Endodermal cell (in vitro differentiated cells): ENCODE measurements at regions not wholly inside any gene's neighbourhood (a gene's known extent, or its start where the extent isn't known, plus 50 kb on each side); places are given as distances from the start of the nearest gene placed in this dataset.

Experiments used
- DNase-seq: peaks from one replicate; pipeline ENCODE4 v3.0.0-alpha.2; 2017
- H3K27ac ChIP-seq: 2 replicates; pipeline ENCODE4 v1.5.1; 2013; ENCODE audit warnings: mild to moderate bottlenecking, low read depth, low read length, moderate library complexity
- H3K27me3 ChIP-seq: 2 replicates; pipeline ENCODE4 v1.6.1; 2013; ENCODE audit warnings: mild to moderate bottlenecking, low read length, moderate library complexity; ENCODE audit not compliant: insufficient read depth, control insufficient read depth, poor library complexity, severe bottlenecking
- H3K36me3 ChIP-seq: 2 replicates; pipeline ENCODE4 v1.7.0; 2013; ENCODE audit warnings: mild to moderate bottlenecking, low read length, moderate library complexity; ENCODE audit not compliant: control insufficient read depth, insufficient read depth
- H3K4me1 ChIP-seq: one replicate; pipeline ENCODE4 v1.7.0; 2013; ENCODE audit warnings: low read length; ENCODE audit not compliant: control insufficient read depth, insufficient read depth
- H3K4me3 ChIP-seq: 2 replicates; pipeline ENCODE4 v1.5.1; 2013; ENCODE audit warnings: mild to moderate bottlenecking, low read length, moderate library complexity
- H3K9ac ChIP-seq: 2 replicates; pipeline ENCODE4 v1.6.1; 2013; ENCODE audit warnings: mild to moderate bottlenecking, low read length, moderate library complexity; ENCODE audit not compliant: poor library complexity, severe bottlenecking; ENCODE audit errors: extremely low read depth
- H3K9me3 ChIP-seq: 2 replicates; pipeline ENCODE4 v1.6.1; 2013; ENCODE audit warnings: mild to moderate bottlenecking, low read length, moderate library complexity; ENCODE audit not compliant: control insufficient read depth
- H3K27ac Mint-ChIP-seq: 2 replicates; pipeline ENCODE4 v1.8.0; 2020; ENCODE audit warnings: mixed read lengths
- H3K27me3 Mint-ChIP-seq: 2 replicates; pipeline ENCODE4 v1.8.0; 2021; ENCODE audit warnings: mild to moderate bottlenecking, mixed read lengths; ENCODE audit not compliant: insufficient read depth
- H3K36me3 Mint-ChIP-seq: 2 replicates; pipeline ENCODE4 v1.8.0; 2020; ENCODE audit warnings: low read depth, mixed read lengths
- H3K4me1 Mint-ChIP-seq: 2 replicates; pipeline ENCODE4 v1.8.0; 2020; ENCODE audit warnings: mixed read lengths
- H3K4me3 Mint-ChIP-seq: 2 replicates; pipeline ENCODE4 v1.8.0; 2020; ENCODE audit warnings: mild to moderate bottlenecking, moderate library complexity, mixed read lengths
- H3K9me3 Mint-ChIP-seq: 2 replicates; pipeline ENCODE4 v1.8.0; 2020; ENCODE audit warnings: mild to moderate bottlenecking, mixed read lengths
- WGBS, 2 experiments: methylation state at CpG; one replicate each; pipeline versions ENCODE4 v1.1.5 to v1.1.7; 2013; ENCODE audit warnings: missing lambda C conversion rate in 2 of 2, mixed read lengths in 1 of 2; ENCODE audit not compliant: insufficient coverage in 1 of 2, insufficient read length in 1 of 2; 5-methylcytosine and 5-hydroxymethylcytosine counted together
- TF ChIP-seq, protein P1 (sequence below): fragments of 200-600 bp; sonication (generic); conservative IDR thresholded peaks from 2 replicates; pipeline ENCODE4 v1.5.0; 2021; ENCODE audit warnings: antibody characterized with exemption, mild to moderate bottlenecking

GRCh38 chr18:68181956-68182355 lies 533.0 kb downstream of the TMX3 start:
- DNase-seq = no peak
- H3K27ac Mint-ChIP-seq = no peak overlapping the region
- Histone ChIP-seq H3K27ac (no peak overlapping the region), H3K9ac (no peak overlapping the region), H3K27me3 (no peaks in the 10 kb centered on the region), H3K4me3 (no peak overlapping the region), H3K4me1 (no peaks in the 10 kb centered on the region), H3K36me3 (no peaks in the 10 kb centered on the region), H3K9me3 (no peaks in the 10 kb centered on the region)
- TF ChIP-seq, protein P1, sequence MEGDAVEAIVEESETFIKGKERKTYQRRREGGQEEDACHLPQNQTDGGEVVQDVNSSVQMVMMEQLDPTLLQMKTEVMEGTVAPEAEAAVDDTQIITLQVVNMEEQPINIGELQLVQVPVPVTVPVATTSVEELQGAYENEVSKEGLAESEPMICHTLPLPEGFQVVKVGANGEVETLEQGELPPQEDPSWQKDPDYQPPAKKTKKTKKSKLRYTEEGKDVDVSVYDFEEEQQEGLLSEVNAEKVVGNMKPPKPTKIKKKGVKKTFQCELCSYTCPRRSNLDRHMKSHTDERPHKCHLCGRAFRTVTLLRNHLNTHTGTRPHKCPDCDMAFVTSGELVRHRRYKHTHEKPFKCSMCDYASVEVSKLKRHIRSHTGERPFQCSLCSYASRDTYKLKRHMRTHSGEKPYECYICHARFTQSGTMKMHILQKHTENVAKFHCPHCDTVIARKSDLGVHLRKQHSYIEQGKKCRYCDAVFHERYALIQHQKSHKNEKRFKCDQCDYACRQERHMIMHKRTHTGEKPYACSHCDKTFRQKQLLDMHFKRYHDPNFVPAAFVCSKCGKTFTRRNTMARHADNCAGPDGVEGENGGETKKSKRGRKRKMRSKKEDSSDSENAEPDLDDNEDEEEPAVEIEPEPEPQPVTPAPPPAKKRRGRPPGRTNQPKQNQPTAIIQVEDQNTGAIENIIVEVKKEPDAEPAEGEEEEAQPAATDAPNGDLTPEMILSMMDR = no peak
- 83 to 88% methylated on average over 1 of the region's 2 CpGs for WGBS, 2 experiments
- peaks cover 5% of the 10 kb centered on the region for H3K4me1 Mint-ChIP-seq
- no peaks in the 10 kb centered on the region for H3K36me3 Mint-ChIP-seq
- no peak overlapping the region for H3K4me3 Mint-ChIP-seq
- no peaks in the 10 kb centered on the region for H3K9me3 Mint-ChIP-seq
- H3K27me3 Mint-ChIP-seq = no peaks in the 10 kb centered on the region

DNA sequence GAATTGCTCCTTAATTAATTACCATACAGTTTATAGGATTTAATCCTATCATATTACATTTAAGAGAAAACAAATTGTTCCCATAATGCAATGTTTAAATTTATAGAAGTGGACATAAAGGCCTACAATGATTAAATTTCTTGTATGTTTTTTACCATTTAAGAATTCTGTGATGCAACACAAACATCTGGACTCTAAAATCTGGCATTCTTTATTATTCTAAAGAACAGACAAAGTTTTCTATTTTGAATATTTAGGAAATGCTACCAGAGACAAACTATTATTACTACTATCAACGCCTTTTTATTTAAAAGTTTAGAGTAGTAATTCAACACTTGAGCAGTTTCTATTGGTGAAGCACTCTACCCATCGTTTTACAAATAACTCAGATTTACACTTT lies 535.1 kb downstream of the TMX3 start:
- H3K4me3 Mint-ChIP-seq = no peak overlapping the region

GRCh38 chr18:68178921-68179320 lies 536.0 kb downstream of the TMX3 start:
- H3K27ac Mint-ChIP-seq = no peak overlapping the region
- WGBS, 2 experiments = 90 to 100% methylated on average over 1 of the region's 1 CpG

More for the DNA sequence above, 535.1 kb downstream of the TMX3 start:
- Histone ChIP-seq H3K4me1 (no peaks in the 10 kb centered on the region), H3K9me3 (no peaks in the 10 kb centered on the region), H3K4me3 (no peak overlapping the region), H3K27me3 (no peaks in the 10 kb centered on the region), H3K9ac (no peak overlapping the region), H3K27ac (no peak overlapping the region), H3K36me3 (no peaks in the 10 kb centered on the region)
- H3K36me3 Mint-ChIP-seq = no peaks in the 10 kb centered on the region
- H3K4me1 Mint-ChIP-seq = no peaks in the 10 kb centered on the region
- H3K27me3 Mint-ChIP-seq = no peaks in the 10 kb centered on the region
- no peaks in the 10 kb centered on the region for H3K9me3 Mint-ChIP-seq
- no peak for DNase-seq
- WGBS, 2 experiments = 89 to 91% methylated on average over 2 of the region's 2 CpGs
- no peak overlapping the region for H3K27ac Mint-ChIP-seq
- TF ChIP-seq, protein P1 = no peak

More at GRCh38 chr18:68178921-68179320, 536.0 kb downstream of the TMX3 start:
- Mint-ChIP-seq H3K36me3 (no peaks in the 10 kb centered on the region), H3K27me3 (no peaks in the 10 kb centered on the region), H3K4me1 (no peaks in the 10 kb centered on the region), H3K4me3 (no peak overlapping the region), H3K9me3 (no peaks in the 10 kb centered on the region)
- TF ChIP-seq, protein P1 = no peak
- no peaks in the 10 kb centered on the region for H3K4me1 ChIP-seq
- H3K36me3 ChIP-seq = no peaks in the 10 kb centered on the region
- no peaks in the 10 kb centered on the region for H3K27me3 ChIP-seq
- no peak overlapping the region for H3K27ac ChIP-seq
- H3K4me3 ChIP-seq = no peak overlapping the region
- H3K9ac ChIP-seq = no peak overlapping the region
- no peaks in the 10 kb centered on the region for H3K9me3 ChIP-seq
- no peak for DNase-seq
